ENCODE measurements at regions not wholly inside any gene's neighbourhood (a gene's known extent, or its start where the extent isn't known, plus 50 kb on each side); places are given as distances from the start of the nearest gene placed in this dataset.

- H3K27ac ChIP-seq (ENCODE audit: low read depth, low read length) = no peak overlapping the region
- no peaks in the 10 kb centered on the region for H3K79me2 ChIP-seq (ENCODE audit: control insufficient read depth, insufficient read depth, low read length, poor library complexity)
- H2BK12ac ChIP-seq (ENCODE audit: low read length) = no peak overlapping the region
- no peaks in the 10 kb centered on the region for H3K9me3 ChIP-seq (ENCODE audit: insufficient read depth, low read depth, low read length)
- no peak overlapping the region for H4K12ac ChIP-seq (ENCODE audit: low read depth, low read length)
- no peaks in the 10 kb centered on the region for H3K27me3 ChIP-seq (ENCODE audit: insufficient read depth, low read length)
- DNase-seq = no peak
- no peak overlapping the region for H2BK5ac ChIP-seq (ENCODE audit: low read depth, low read length, poor library complexity)
- no CpG with 5 or more reads among the region's 8 CpGs for WGBS (ENCODE audit: extremely low coverage, insufficient coverage, insufficient read length)
- H2BK120ac ChIP-seq (ENCODE audit: insufficient read depth, low read length, poor library complexity) = no peak overlapping the region
- H3K14ac ChIP-seq (ENCODE audit: low read length) = no peak overlapping the region
- H3K4me3 ChIP-seq (ENCODE audit: low read depth, low read length) = no peak overlapping the region
- no peaks in the 10 kb centered on the region for H3K79me1 ChIP-seq (ENCODE audit: low read length)
- H3K18ac ChIP-seq (ENCODE audit: low read length) = no peak overlapping the region
- no peak overlapping the region for H3K4me2 ChIP-seq (ENCODE audit: low read length)
- no peak overlapping the region for H3K4ac ChIP-seq (ENCODE audit: low read depth, low read length)
- no peak overlapping the region for H4K91ac ChIP-seq (ENCODE audit: low read depth, low read length)
- H2AFZ ChIP-seq (ENCODE audit: insufficient read depth, low read length, poor library complexity) = no peak overlapping the region
- no peak overlapping the region for H3K9ac ChIP-seq (ENCODE audit: low read length)
- no peak overlapping the region for H4K8ac ChIP-seq (ENCODE audit: low read depth, low read length)
- H2AK5ac ChIP-seq (ENCODE audit: low read length) = no peak overlapping the region
- no peak overlapping the region for H3K23ac ChIP-seq (ENCODE audit: low read length)
- H3K36me3 ChIP-seq (ENCODE audit: control insufficient read depth in 1 of 2, insufficient read depth in 2 of 2, low read length in 2 of 2) = no peaks in the 10 kb centered on the region
- H3K4me1 ChIP-seq (ENCODE audit: control insufficient read depth in 1 of 2, insufficient read depth in 2 of 2, low read length in 2 of 2) = no peaks in the 10 kb centered on the region
Observed at GRCh38 chr11:122488892-122489706, 166.4 kb upstream of the UBASH3B start.

GRCh38 chr11:122487669-122488068 is 167.9 kb upstream of the UBASH3B start:
- Histone ChIP-seq H3K23ac (ENCODE audit: low read length) (no peak overlapping the region), H2BK5ac (ENCODE audit: low read depth, low read length, poor library complexity) (no peak overlapping the region), H3K18ac (ENCODE audit: low read length) (no peak overlapping the region), H4K91ac (ENCODE audit: low read depth, low read length) (no peak overlapping the region), H2AFZ (ENCODE audit: insufficient read depth, low read length, poor library complexity) (no peak overlapping the region), H3K27ac (ENCODE audit: low read depth, low read length) (no peak overlapping the region), H3K36me3 (ENCODE audit: control insufficient read depth in 1 of 2, insufficient read depth in 2 of 2, low read length in 2 of 2) (no peaks in the 10 kb centered on the region), H4K8ac (ENCODE audit: low read depth, low read length) (no peak overlapping the region), H3K9ac (ENCODE audit: low read length) (no peak overlapping the region), H3K9me3 (ENCODE audit: insufficient read depth, low read depth, low read length) (no peaks in the 10 kb centered on the region), H3K4ac (ENCODE audit: low read depth, low read length) (no peak overlapping the region), H2BK12ac (ENCODE audit: low read length) (no peak overlapping the region), H2AK5ac (ENCODE audit: low read length) (no peak overlapping the region), H3K4me3 (ENCODE audit: low read depth, low read length) (no peak overlapping the region), H3K79me1 (ENCODE audit: low read length) (no peaks in the 10 kb centered on the region), H3K79me2 (ENCODE audit: control insufficient read depth, insufficient read depth, low read length, poor library complexity) (no peaks in the 10 kb centered on the region), H2BK120ac (ENCODE audit: insufficient read depth, low read length, poor library complexity) (no peak overlapping the region), H3K4me2 (ENCODE audit: low read length) (no peak overlapping the region), H3K27me3 (ENCODE audit: insufficient read depth, low read length) (no peaks in the 10 kb centered on the region), H3K14ac (ENCODE audit: low read length) (no peak overlapping the region), H3K4me1 (ENCODE audit: control insufficient read depth in 1 of 2, insufficient read depth in 2 of 2, low read length in 2 of 2) (no peaks in the 10 kb centered on the region), H4K12ac (ENCODE audit: low read depth, low read length) (no peak overlapping the region)
- WGBS (ENCODE audit: extremely low coverage, insufficient coverage, insufficient read length) = no CpG with 5 or more reads among the region's 3 CpGs
- DNase-seq = no peak

- no CpG with 5 or more reads among the region's 5 CpGs for WGBS (ENCODE audit: extremely low coverage, insufficient coverage, insufficient read length)
- no peak overlapping the region for H4K91ac ChIP-seq (ENCODE audit: low read depth, low read length)
Observed at GRCh38 chr11:122486793-122487495, 168.6 kb upstream of the UBASH3B start.

GRCh38 chr11:122478986-122479385 is 176.5 kb upstream of the UBASH3B start:
- no peak overlapping the region for H3K18ac ChIP-seq (ENCODE audit: low read length)
- H4K8ac ChIP-seq (ENCODE audit: low read depth, low read length) = no peak overlapping the region
- no CpG with 5 or more reads among the region's 2 CpGs for WGBS (ENCODE audit: extremely low coverage, insufficient coverage, insufficient read length)

More at GRCh38 chr11:122486793-122487495, 168.6 kb upstream of the UBASH3B start:
- Histone ChIP-seq H3K4me3 (ENCODE audit: low read depth, low read length) (no peak overlapping the region), H2BK5ac (ENCODE audit: low read depth, low read length, poor library complexity) (no peak overlapping the region), H2AK5ac (ENCODE audit: low read length) (no peak overlapping the region), H2BK120ac (ENCODE audit: insufficient read depth, low read length, poor library complexity) (no peak overlapping the region), H3K4me2 (ENCODE audit: low read length) (no peak overlapping the region), H3K27ac (ENCODE audit: low read depth, low read length) (no peak overlapping the region), H3K4me1 (ENCODE audit: control insufficient read depth in 1 of 2, insufficient read depth in 2 of 2, low read length in 2 of 2) (no peaks in the 10 kb centered on the region), H3K18ac (ENCODE audit: low read length) (no peak overlapping the region), H3K23ac (ENCODE audit: low read length) (no peak overlapping the region), H2BK12ac (ENCODE audit: low read length) (no peak overlapping the region), H3K9me3 (ENCODE audit: insufficient read depth, low read depth, low read length) (no peaks in the 10 kb centered on the region), H3K14ac (ENCODE audit: low read length) (no peak overlapping the region), H2AFZ (ENCODE audit: insufficient read depth, low read length, poor library complexity) (no peak overlapping the region), H3K79me1 (ENCODE audit: low read length) (no peaks in the 10 kb centered on the region), H4K8ac (ENCODE audit: low read depth, low read length) (no peak overlapping the region), H3K9ac (ENCODE audit: low read length) (no peak overlapping the region), H3K36me3 (ENCODE audit: control insufficient read depth in 1 of 2, insufficient read depth in 2 of 2, low read length in 2 of 2) (no peaks in the 10 kb centered on the region), H4K12ac (ENCODE audit: low read depth, low read length) (no peak overlapping the region), H3K4ac (ENCODE audit: low read depth, low read length) (no peak overlapping the region), H3K27me3 (ENCODE audit: insufficient read depth, low read length) (no peaks in the 10 kb centered on the region), H3K79me2 (ENCODE audit: control insufficient read depth, insufficient read depth, low read length, poor library complexity) (no peaks in the 10 kb centered on the region)
- DNase-seq = peak; percentile 53 to 74

More at GRCh38 chr11:122478986-122479385, 176.5 kb upstream of the UBASH3B start:
- Histone ChIP-seq H3K4ac (ENCODE audit: low read depth, low read length) (no peak overlapping the region), H3K9ac (ENCODE audit: low read length) (no peak overlapping the region), H3K79me2 (ENCODE audit: control insufficient read depth, insufficient read depth, low read length, poor library complexity) (no peaks in the 10 kb centered on the region), H3K79me1 (ENCODE audit: low read length) (no peaks in the 10 kb centered on the region), H3K27me3 (ENCODE audit: insufficient read depth, low read length) (no peaks in the 10 kb centered on the region), H3K4me1 (ENCODE audit: control insufficient read depth in 1 of 2, insufficient read depth in 2 of 2, low read length in 2 of 2) (no peaks in the 10 kb centered on the region), H4K12ac (ENCODE audit: low read depth, low read length) (no peak overlapping the region), H3K23ac (ENCODE audit: low read length) (no peak overlapping the region), H2BK120ac (ENCODE audit: insufficient read depth, low read length, poor library complexity) (no peak overlapping the region), H3K36me3 (ENCODE audit: control insufficient read depth in 1 of 2, insufficient read depth in 2 of 2, low read length in 2 of 2) (no peaks in the 10 kb centered on the region), H3K27ac (ENCODE audit: low read depth, low read length) (no peak overlapping the region), H2AK5ac (ENCODE audit: low read length) (no peak overlapping the region), H2BK12ac (ENCODE audit: low read length) (no peak overlapping the region), H3K4me2 (ENCODE audit: low read length) (no peak overlapping the region), H4K91ac (ENCODE audit: low read depth, low read length) (no peak overlapping the region), H3K9me3 (ENCODE audit: insufficient read depth, low read depth, low read length) (no peaks in the 10 kb centered on the region), H2BK5ac (ENCODE audit: low read depth, low read length, poor library complexity) (no peak overlapping the region), H3K4me3 (ENCODE audit: low read depth, low read length) (no peak overlapping the region), H2AFZ (ENCODE audit: insufficient read depth, low read length, poor library complexity) (no peak overlapping the region), H3K14ac (ENCODE audit: low read length) (no peak overlapping the region)
- no peak for DNase-seq
